ENCODE measurements at regions not wholly inside any gene's neighbourhood (a gene's known extent, or its start where the extent isn't known, plus 50 kb on each side); places are given as distances from the start of the nearest gene placed in this dataset.

- Histone ChIP-seq H3K4me3 (ENCODE audit: low read depth, low read length) (no peak overlapping the region), H3K36me3 (ENCODE audit: control insufficient read depth, insufficient read depth, low read length) (no peaks in the 10 kb centered on the region), H3K27me3 (ENCODE audit: control insufficient read depth, insufficient read depth, low read length) (no peaks in the 10 kb centered on the region)
- DNase-seq (ENCODE audit: low read depth): no peak
- no peak for TF ChIP-seq CTCF (IDR thresholded peaks at IDR 0.05; ENCODE audit: insufficient read depth, low read length, poor library complexity, severe bottlenecking)
These were observed 225.9 kb upstream of the DPH6 start for GRCh38 chr15:35771746-35772442.

GRCh38 chr15:35774653-35775052 is 228.7 kb upstream of the DPH6 start:
- Histone ChIP-seq H3K36me3 (ENCODE audit: control insufficient read depth, insufficient read depth, low read length) (no peaks in the 10 kb centered on the region), H3K27me3 (ENCODE audit: control insufficient read depth, insufficient read depth, low read length) (no peaks in the 10 kb centered on the region), H3K4me3 (ENCODE audit: low read depth, low read length) (no peak overlapping the region)
- DNase-seq (ENCODE audit: low read depth): no peak
- no peak for TF ChIP-seq CTCF (IDR thresholded peaks at IDR 0.05; ENCODE audit: insufficient read depth, low read length, poor library complexity, severe bottlenecking)

GRCh38 chr15:35775471-35775870 is 229.5 kb upstream of the DPH6 start:
- no peak for TF ChIP-seq CTCF (IDR thresholded peaks at IDR 0.05; ENCODE audit: insufficient read depth, low read length, poor library complexity, severe bottlenecking)
- H3K27me3 ChIP-seq (ENCODE audit: control insufficient read depth, insufficient read depth, low read length): no peaks in the 10 kb centered on the region
- no peaks in the 10 kb centered on the region for H3K36me3 ChIP-seq (ENCODE audit: control insufficient read depth, insufficient read depth, low read length)
- H3K4me3 ChIP-seq (ENCODE audit: low read depth, low read length): no peak overlapping the region
- DNase-seq (ENCODE audit: low read depth): no peak

GRCh38 chr15:35777061-35777460 is 231.1 kb upstream of the DPH6 start:
- DNase-seq (ENCODE audit: low read depth): no peak
- no peaks in the 10 kb centered on the region for H3K27me3 ChIP-seq (ENCODE audit: control insufficient read depth, insufficient read depth, low read length)
- no peak overlapping the region for H3K4me3 ChIP-seq (ENCODE audit: low read depth, low read length)
- TF ChIP-seq CTCF (IDR thresholded peaks at IDR 0.05; ENCODE audit: insufficient read depth, low read length, poor library complexity, severe bottlenecking): no peak
- no peaks in the 10 kb centered on the region for H3K36me3 ChIP-seq (ENCODE audit: control insufficient read depth, insufficient read depth, low read length)

- TF ChIP-seq CTCF (IDR thresholded peaks at IDR 0.05; ENCODE audit: insufficient read depth, low read length, poor library complexity, severe bottlenecking): no peak
- no peak for DNase-seq (ENCODE audit: low read depth)
- Histone ChIP-seq H3K27me3 (ENCODE audit: control insufficient read depth, insufficient read depth, low read length) (no peaks in the 10 kb centered on the region), H3K4me3 (ENCODE audit: low read depth, low read length) (no peak overlapping the region), H3K36me3 (ENCODE audit: control insufficient read depth, insufficient read depth, low read length) (no peaks in the 10 kb centered on the region)
These were observed 237.2 kb upstream of the DPH6 start for GRCh38 chr15:35783203-35783602.

- no peak for DNase-seq (ENCODE audit: low read depth)
- no peaks in the 10 kb centered on the region for H3K36me3 ChIP-seq (ENCODE audit: control insufficient read depth, insufficient read depth, low read length)
- H3K27me3 ChIP-seq (ENCODE audit: control insufficient read depth, insufficient read depth, low read length): no peaks in the 10 kb centered on the region
- H3K4me3 ChIP-seq (ENCODE audit: low read depth, low read length): no peak overlapping the region
- no peak for TF ChIP-seq CTCF (IDR thresholded peaks at IDR 0.05; ENCODE audit: insufficient read depth, low read length, poor library complexity, severe bottlenecking)
These were observed 238.8 kb upstream of the DPH6 start for GRCh38 chr15:35784745-35785144.
